ENCODE measurements at regions not wholly inside any gene's neighbourhood (a gene's known extent, or its start where the extent isn't known, plus 50 kb on each side); places are given as distances from the start of the nearest gene placed in this dataset.
A peak's percentile ranks its signal among the peaks of the same experiment; 100 is the strongest.
"Not testable (repeated sequence)": the region's sequence is repeated elsewhere in the genome, so short reads cannot be mapped to it uniquely, and the experiment has no call there.

DNA sequence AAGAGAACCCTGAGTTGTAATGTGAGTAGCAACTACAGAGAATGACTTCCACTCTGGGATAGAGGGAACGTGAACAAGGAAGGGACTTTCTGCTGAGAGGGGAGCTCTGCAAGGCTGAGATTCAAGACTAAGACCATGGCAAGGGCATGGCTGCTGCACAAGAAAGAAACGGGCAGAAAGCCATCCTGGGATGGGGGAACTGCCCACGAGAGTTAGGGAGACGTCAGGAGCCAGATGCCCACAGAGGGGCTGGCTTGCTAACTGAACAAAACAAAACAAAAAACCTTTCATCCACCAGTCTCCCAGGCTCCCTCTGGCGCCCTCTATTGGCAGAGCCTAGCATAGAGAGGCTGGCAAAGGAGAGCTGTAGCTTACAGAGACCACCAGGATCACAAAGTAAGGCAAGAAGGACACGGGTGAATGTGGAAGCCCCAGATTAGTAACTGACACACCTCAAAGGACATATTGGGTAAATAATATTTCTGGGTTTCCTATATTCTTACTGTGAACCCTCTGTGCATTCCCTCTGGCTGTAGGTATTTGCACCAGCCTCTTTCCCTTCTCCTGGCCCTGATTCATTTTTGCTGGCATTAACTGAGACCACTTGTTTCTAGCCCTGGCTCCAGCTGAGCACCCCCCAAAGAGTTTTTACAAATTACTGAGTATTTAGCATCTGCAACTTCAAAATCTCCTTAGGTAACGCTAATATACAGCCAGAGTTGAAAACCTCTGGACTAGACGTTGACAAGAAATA is 338.3 kb downstream of the EMP1 start:
- WGBS: 30% methylated on average over 8 of the region's 8 CpGs
- H3K36me3 ChIP-seq: no peaks in the 10 kb centered on the region
- intact Hi-C loops (cut with DNase I): loop anchor here (5.0 kb wide), 1 partner anchor 258 kb away; no protein-coding TSS in a partner anchor
- no peaks in the 10 kb centered on the region for H3K27me3 ChIP-seq (replicated peaks; ENCODE audit: insufficient read depth)
- peak; percentile 10 for DNase-seq (ENCODE audit: low spot score)
- no peaks in the 10 kb centered on the region for H3K9me3 ChIP-seq
- no peak overlapping the region for H3K27ac ChIP-seq
- no peak overlapping the region for H3K4me3 ChIP-seq
- H3K4me1 ChIP-seq (replicated peaks): no peaks in the 10 kb centered on the region
- TF ChIP-seq POLR2A (IDR thresholded peaks at IDR 0.05) (no peak), POLR2AphosphoS5 (IDR thresholded peaks at IDR 0.05) (no peak)
- TF ChIP-seq, protein P1, sequence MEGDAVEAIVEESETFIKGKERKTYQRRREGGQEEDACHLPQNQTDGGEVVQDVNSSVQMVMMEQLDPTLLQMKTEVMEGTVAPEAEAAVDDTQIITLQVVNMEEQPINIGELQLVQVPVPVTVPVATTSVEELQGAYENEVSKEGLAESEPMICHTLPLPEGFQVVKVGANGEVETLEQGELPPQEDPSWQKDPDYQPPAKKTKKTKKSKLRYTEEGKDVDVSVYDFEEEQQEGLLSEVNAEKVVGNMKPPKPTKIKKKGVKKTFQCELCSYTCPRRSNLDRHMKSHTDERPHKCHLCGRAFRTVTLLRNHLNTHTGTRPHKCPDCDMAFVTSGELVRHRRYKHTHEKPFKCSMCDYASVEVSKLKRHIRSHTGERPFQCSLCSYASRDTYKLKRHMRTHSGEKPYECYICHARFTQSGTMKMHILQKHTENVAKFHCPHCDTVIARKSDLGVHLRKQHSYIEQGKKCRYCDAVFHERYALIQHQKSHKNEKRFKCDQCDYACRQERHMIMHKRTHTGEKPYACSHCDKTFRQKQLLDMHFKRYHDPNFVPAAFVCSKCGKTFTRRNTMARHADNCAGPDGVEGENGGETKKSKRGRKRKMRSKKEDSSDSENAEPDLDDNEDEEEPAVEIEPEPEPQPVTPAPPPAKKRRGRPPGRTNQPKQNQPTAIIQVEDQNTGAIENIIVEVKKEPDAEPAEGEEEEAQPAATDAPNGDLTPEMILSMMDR (IDR thresholded peaks at IDR 0.05): peak; percentile 38 to 58 (median 53)

DNA sequence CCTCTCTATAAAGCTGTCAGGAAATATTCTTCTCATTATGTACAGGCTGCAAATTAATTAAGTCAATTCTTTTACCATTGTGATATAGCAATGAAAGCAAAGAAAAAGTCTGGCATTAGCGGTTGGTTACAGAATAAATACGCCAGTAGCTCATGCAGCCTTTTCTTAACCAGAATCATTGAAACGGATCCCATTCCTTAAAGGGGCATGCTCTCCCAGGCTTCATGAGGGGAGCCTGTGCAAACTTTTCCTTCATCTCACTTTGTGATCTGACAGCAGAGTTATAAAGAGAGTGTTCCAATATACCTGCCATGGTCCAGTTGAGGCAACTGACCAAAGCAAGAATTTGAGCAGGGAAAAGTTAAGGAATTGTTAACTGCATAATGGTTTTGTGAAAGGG is 337.7 kb downstream of the EMP1 start:
- DNase-seq (ENCODE audit: low spot score): no peak
- Histone ChIP-seq H3K27ac (no peak overlapping the region), H3K4me3 (no peak overlapping the region), H3K36me3 (no peaks in the 10 kb centered on the region), H3K27me3 (replicated peaks; ENCODE audit: insufficient read depth) (no peaks in the 10 kb centered on the region), H3K9me3 (no peaks in the 10 kb centered on the region), H3K4me1 (replicated peaks) (no peaks in the 10 kb centered on the region)
- intact Hi-C loops (cut with DNase I): loop anchor here (5.0 kb wide), 1 partner anchor 257 kb away; no protein-coding TSS in a partner anchor
- WGBS: 30% methylated on average over 3 of the region's 3 CpGs
- TF ChIP-seq POLR2AphosphoS5 (IDR thresholded peaks at IDR 0.05) (no peak), POLR2A (IDR thresholded peaks at IDR 0.05) (no peak)
- TF ChIP-seq, protein P1 (IDR thresholded peaks at IDR 0.05): no peak

DNA sequence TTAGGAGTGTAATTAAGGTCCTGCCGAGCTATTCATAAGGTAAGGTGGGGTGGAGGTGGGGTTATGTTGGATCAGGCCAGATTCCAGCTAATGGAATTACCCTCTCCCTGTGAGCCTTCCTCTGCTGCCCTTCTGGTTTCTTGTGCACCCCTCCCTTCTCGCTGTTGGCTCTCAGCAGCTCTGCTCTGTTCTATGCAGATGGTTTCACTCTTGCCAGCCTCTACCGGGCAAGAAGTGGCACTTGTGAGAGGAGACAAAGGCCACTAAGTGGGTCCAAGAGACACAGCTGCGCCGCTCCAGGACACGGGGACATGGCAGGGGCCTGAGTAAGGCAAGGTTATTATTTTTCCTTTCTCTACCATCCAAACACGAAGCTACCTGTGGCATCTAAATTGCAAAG is 334.4 kb downstream of the EMP1 start:
- TF ChIP-seq POLR2A (IDR thresholded peaks at IDR 0.05) (no peak), POLR2AphosphoS5 (IDR thresholded peaks at IDR 0.05) (no peak)
- TF ChIP-seq, protein P1 (IDR thresholded peaks at IDR 0.05): no peak
- WGBS: 86% methylated on average over 7 of the region's 7 CpGs
- intact Hi-C loops (cut with DNase I): loop anchor here (5.0 kb wide), 1 partner anchor 254 kb away; no protein-coding TSS in a partner anchor
- Histone ChIP-seq H3K9me3 (no peaks in the 10 kb centered on the region), H3K27ac (no peak overlapping the region), H3K27me3 (replicated peaks; ENCODE audit: insufficient read depth) (no peaks in the 10 kb centered on the region), H3K4me1 (replicated peaks) (no peaks in the 10 kb centered on the region), H3K4me3 (no peak overlapping the region), H3K36me3 (no peaks in the 10 kb centered on the region)
- DNase-seq (ENCODE audit: low spot score): no peak

DNA sequence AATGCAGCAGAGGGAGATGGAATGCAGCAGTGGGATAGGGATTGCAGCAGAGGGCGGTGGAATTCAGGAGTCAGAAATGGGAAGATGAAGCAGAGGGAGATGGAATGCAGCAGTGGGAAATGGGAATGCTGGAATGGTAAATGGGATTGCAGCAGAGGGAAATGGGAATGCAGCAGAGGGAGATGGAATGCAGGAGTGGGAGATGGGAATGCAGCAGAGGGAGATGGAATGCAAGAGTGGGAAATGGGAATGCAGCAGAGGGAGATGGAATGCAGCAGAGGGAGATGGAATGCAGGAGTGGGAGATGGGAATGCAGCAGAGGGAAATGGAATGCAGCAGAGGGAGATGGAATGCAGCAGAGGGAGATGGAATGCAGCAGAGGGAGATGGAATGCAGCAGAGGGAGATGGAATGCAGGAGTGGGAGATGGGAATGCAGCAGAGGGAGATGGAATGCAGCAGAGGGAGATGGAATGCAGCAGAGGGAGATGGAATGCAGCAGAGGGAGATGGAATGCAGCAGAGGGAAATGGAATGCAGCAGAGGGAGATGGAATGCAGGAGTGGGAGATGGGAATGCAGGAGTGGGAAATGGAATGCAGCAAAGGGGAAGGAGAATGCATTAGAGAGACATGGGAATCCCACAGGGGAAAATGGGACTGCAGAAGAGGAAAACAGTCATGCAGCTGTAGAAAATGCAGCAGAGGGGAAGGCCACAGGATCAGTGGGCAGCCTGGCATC is 329.8 kb downstream of the EMP1 start:
- not testable (repeated sequence) for DNase-seq (ENCODE audit: low spot score)

DNA sequence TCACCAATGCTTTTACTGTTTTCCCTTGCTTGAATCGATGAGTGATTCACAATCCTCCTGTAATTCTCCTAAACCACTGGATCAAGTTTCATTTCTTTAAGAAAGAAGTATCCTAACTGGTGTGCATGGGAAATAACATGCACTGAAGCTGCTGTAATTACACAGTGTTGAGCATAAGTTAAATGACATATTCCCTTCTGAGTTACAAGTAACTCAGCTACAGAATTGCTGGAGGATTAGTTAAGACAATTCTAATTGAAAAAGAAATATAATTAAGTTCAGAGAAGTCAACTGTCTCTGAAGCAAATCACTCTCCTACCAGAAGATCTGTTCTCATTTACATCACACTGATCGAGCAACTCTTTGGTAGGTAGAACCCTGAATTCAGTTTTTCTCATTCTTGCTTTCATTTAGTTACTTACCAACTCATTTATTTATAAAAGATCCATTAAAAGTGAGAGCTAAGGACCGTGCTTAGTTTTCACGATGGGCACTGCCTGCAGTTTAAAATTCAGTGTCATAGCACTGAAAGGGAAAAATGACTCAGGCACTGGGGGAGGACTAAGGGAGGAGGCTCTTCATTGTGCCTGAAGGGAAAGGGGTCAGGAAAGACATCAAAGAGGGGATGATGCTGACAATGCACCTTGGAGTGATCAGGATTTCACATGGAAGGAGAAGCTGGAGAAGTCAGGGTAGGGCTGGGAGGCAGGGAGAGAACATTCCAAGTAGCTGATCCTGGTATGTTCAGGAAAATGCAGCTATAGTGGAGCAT is 327.2 kb downstream of the EMP1 start:
- WGBS: 58% methylated on average over 4 of the region's 4 CpGs
- intact Hi-C loops (cut with DNase I): no loop called here
- no peak for DNase-seq (ENCODE audit: low spot score)

More for the DNA sequence above, 329.8 kb downstream of the EMP1 start:
- 71% methylated on average over 1 of the region's 1 CpG for WGBS
- H3K27ac ChIP-seq; H3K4me3 ChIP-seq; H3K27me3 ChIP-seq (replicated peaks; ENCODE audit: insufficient read depth); H3K36me3 ChIP-seq; H3K4me1 ChIP-seq (replicated peaks); H3K9me3 ChIP-seq; intact Hi-C loops (cut with DNase I): not testable (repeated sequence)

DNA sequence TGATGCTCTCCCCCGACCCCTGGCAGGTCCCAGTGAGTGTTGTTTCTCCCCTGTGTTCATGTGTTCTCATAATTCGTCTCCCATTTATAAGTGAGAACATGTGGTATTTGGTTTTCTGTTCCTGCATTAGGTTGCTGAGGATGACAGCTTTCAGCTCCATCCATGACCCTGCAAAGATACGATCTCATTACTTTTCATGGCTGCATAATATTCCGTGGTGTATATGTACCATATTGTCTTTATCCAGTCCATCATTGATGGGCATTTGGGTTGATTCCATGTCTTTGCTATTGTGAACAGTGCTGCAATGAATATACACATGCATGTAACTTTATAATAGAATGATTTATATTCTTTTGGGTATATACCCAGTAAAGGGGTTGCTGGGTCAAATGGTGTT is 321.5 kb downstream of the EMP1 start:
- H3K36me3 ChIP-seq; H3K27me3 ChIP-seq (replicated peaks; ENCODE audit: insufficient read depth); H3K4me3 ChIP-seq; H3K4me1 ChIP-seq (replicated peaks); DNase-seq (ENCODE audit: low spot score); intact Hi-C loops (cut with DNase I); H3K27ac ChIP-seq; H3K9me3 ChIP-seq: not testable (repeated sequence)
- WGBS: 93% methylated on average over 4 of the region's 4 CpGs

More for the DNA sequence above, 327.2 kb downstream of the EMP1 start:
- Histone ChIP-seq H3K9me3 (no peaks in the 10 kb centered on the region), H3K4me1 (replicated peaks) (no peaks in the 10 kb centered on the region), H3K36me3 (no peaks in the 10 kb centered on the region), H3K27ac (no peak overlapping the region), H3K4me3 (no peak overlapping the region), H3K27me3 (replicated peaks; ENCODE audit: insufficient read depth) (no peaks in the 10 kb centered on the region)
- TF ChIP-seq, protein P1 (IDR thresholded peaks at IDR 0.05): no peak
- TF ChIP-seq POLR2A (IDR thresholded peaks at IDR 0.05) (no peak), POLR2AphosphoS5 (IDR thresholded peaks at IDR 0.05) (no peak)
